ENCODE measurements at regions not wholly inside any gene's neighbourhood (a gene's known extent, or its start where the extent isn't known, plus 50 kb on each side); places are given as distances from the start of the nearest gene placed in this dataset.

GRCh38 chrX:77389891-77390290, 57.3 kb upstream of the FGF16 start:
- no peak for TF ChIP-seq CTCF (IDR thresholded peaks at IDR 0.05)
- TF ChIP-seq POLR2A (IDR thresholded peaks at IDR 0.05): no peak

Data from adrenal gland (tissue), 5 donors.